Body of pancreas (tissue), 4 donors: ENCODE measurements at regions not wholly inside any gene's neighbourhood (a gene's known extent, or its start where the extent isn't known, plus 50 kb on each side); places are given as distances from the start of the nearest gene placed in this dataset.
"Not testable (repeated sequence)": the region's sequence is repeated elsewhere in the genome, so short reads cannot be mapped to it uniquely, and the experiment has no call there.

Source experiments
- ATAC-seq: fragments of 150-250 bp; one replicate; pipeline ENCODE4 v1.9.1; 2016
- DNase-seq, 4 donors: peaks; one replicate each; pipeline ENCODE4 v3.0.0-alpha.2; 2019
- H3K27ac ChIP-seq, 4 donors: fragments of 200-600 bp; sonication (generic); 1 replicate in 3 of 4; 2 replicates in 1 of 4; pipeline versions ENCODE4 v1.5.1 to v1.6.1; 2016 to 2019; ENCODE audit warnings: mild to moderate bottlenecking in 1 of 4, mixed read lengths in 1 of 4, moderate library complexity in 1 of 4
- H3K27me3 ChIP-seq, 2 donors: fragments of 200-600 bp; sonication (generic); one replicate each; pipeline ENCODE4 v1.6.0; 2016; ENCODE audit warnings: mild to moderate bottlenecking in 1 of 2
- H3K36me3 ChIP-seq, 2 donors: fragments of 200-600 bp; sonication (generic); replicated peaks in 1 of 2; 2 replicates each; pipeline ENCODE4 v1.5.1; 2016; ENCODE audit warnings: low read depth in 2 of 2; ENCODE audit not compliant: insufficient read depth in 1 of 2
- H3K4me1 ChIP-seq: fragments of 200-600 bp; sonication (generic); one replicate; pipeline ENCODE4 v1.6.0; 2016
- H3K4me3 ChIP-seq, 2 donors: fragments of 200-600 bp; sonication (generic); 1 replicate in 1 of 2; 2 replicates in 1 of 2; pipeline ENCODE4 v1.5.1; 2016 to 2019
- H3K9me3 ChIP-seq, 3 donors: fragments of 200-600 bp; sonication (generic); 1 replicate in 2 of 3; 2 replicates in 1 of 3; pipeline ENCODE4 v1.5.1; 2016
- POLR2A ChIP-seq, 3 donors: fragments of 450-650 bp; IDR thresholded peaks; one replicate each; pipeline ENCODE4 v1.6.1; 2016; ENCODE audit warnings: antibody characterized with exemption in 3 of 3, mild to moderate bottlenecking in 2 of 3
- WGBS, 2 donors: methylation state at CpG; one replicate each; pipeline ENCODE4 v1.1.5; 2017; 5-methylcytosine and 5-hydroxymethylcytosine counted together
- intact Hi-C: fragments of 100-400 bp; cut with DNase I; formaldehyde crosslinking; loops from one replicate; pipeline ENCODE4 v1.15.1; 2023
- TF ChIP-seq, protein P1 (sequence below), 7 experiments: fragments of 450-650 bp in 4 of 7; fragments of 200-600 bp in 3 of 7; sonication (generic) in 3 of 7; IDR thresholded peaks; one replicate each; pipeline ENCODE4 v1.5.1; 2016 to 2019; ENCODE audit warnings: antibody characterized with exemption in 7 of 7

DNA sequence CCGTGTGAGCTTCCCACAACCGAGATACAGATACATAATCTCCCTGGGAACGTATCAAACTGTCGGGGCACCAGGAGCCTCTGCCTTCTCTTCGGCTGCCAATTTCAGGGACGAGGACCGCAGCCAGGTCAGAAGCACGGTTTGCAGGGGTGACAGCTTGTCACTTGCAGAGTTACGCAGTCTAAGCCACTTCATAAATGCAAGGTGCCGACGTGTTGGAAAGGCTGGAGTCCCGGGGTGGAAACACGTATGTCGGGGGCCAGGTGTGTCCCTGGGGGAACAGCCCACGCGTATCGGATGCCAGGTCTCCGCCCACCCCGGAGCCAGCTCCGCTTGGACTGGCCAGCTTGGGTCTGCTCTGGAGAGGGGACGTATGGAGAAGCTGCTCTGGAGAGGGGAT is 76.3 kb upstream of the SHOX start:
- Histone ChIP-seq H3K9me3 (no peaks in the 10 kb centered on the region), H3K4me1 (no peaks in the 10 kb centered on the region), H3K4me3 (no peak overlapping the region), H3K27me3 (no peaks in the 10 kb centered on the region), H3K36me3 (no peaks in the 10 kb centered on the region), H3K27ac (no peak overlapping the region)
- ATAC-seq (no peak), DNase-seq (no peak)
- intact Hi-C loops, result no loop called here
- 72 to 77% methylated on average over 14 to 21 of the region's 21 CpGs for WGBS, 2 donors
- TF ChIP-seq POLR2A (IDR thresholded peaks at IDR 0.05), result no peak
- TF ChIP-seq, protein P1, sequence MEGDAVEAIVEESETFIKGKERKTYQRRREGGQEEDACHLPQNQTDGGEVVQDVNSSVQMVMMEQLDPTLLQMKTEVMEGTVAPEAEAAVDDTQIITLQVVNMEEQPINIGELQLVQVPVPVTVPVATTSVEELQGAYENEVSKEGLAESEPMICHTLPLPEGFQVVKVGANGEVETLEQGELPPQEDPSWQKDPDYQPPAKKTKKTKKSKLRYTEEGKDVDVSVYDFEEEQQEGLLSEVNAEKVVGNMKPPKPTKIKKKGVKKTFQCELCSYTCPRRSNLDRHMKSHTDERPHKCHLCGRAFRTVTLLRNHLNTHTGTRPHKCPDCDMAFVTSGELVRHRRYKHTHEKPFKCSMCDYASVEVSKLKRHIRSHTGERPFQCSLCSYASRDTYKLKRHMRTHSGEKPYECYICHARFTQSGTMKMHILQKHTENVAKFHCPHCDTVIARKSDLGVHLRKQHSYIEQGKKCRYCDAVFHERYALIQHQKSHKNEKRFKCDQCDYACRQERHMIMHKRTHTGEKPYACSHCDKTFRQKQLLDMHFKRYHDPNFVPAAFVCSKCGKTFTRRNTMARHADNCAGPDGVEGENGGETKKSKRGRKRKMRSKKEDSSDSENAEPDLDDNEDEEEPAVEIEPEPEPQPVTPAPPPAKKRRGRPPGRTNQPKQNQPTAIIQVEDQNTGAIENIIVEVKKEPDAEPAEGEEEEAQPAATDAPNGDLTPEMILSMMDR (IDR thresholded peaks at IDR 0.05), result no peak

GRCh38 chrX:555725-556666 is 74.6 kb upstream of the SHOX start:
- H3K27ac ChIP-seq, result no peak overlapping the region
- no peaks in the 10 kb centered on the region for H3K36me3 ChIP-seq
- no peaks in the 10 kb centered on the region for H3K4me1 ChIP-seq
- H3K27me3 ChIP-seq, result no peaks in the 10 kb centered on the region
- ATAC-seq, result no peak
- TF ChIP-seq POLR2A (IDR thresholded peaks at IDR 0.05), result no peak
- TF ChIP-seq, protein P1 (IDR thresholded peaks at IDR 0.05), result no peak
- 67 to 77% methylated on average over 33 of the region's 37 CpGs for WGBS, 2 donors
- no peak overlapping the region for H3K4me3 ChIP-seq
- no peaks in the 10 kb centered on the region for H3K9me3 ChIP-seq
- intact Hi-C loops, result no loop called here
- DNase-seq, result no peak

DNA sequence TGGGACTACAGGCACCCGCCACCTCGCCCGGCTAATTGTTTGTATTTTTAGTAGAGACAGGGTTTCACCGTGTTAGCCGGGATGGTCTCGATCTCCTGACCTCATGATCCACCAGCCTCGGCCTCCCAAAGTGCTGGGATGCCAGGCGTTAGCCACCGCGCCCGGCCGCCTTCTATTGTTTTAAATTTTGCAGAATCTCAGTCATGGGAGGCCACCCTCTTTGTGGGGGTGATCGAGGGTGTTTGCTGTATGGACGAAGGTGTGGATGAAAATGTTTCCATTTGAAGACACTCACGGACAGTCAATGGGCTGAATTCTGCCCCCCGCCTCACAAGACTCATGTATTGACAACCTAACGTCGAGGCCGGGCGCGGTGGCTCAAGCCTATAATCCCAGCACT is 73.0 kb upstream of the SHOX start:
- intact Hi-C loops, H3K4me1 ChIP-seq: not testable (repeated sequence)

DNA sequence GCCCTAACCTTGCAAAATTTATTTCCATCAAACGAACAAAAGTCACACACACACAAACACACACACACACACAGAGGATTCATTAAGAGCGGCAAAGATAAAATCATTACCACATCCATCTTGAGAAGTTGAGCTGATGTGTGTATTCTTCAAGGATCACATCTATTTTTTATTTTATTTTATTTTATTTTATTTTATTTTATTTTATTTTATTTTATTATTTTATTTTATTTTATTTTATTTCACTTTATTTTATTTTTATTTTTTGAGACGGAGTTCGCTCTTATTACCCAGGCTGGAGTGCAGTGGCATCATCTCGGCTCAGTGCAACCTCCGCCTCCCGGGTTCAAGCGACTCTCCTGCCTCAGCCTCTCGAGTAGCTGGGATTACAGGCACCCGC is 71.3 kb upstream of the SHOX start:
- H3K27me3 ChIP-seq, intact Hi-C loops, H3K4me1 ChIP-seq, DNase-seq, ATAC-seq, H3K4me3 ChIP-seq, H3K36me3 ChIP-seq, H3K9me3 ChIP-seq, H3K27ac ChIP-seq: not testable (repeated sequence)
- WGBS, 2 donors, result 86 to 87% methylated on average over 10 of the region's 10 CpGs

More for the DNA sequence above, 73.0 kb upstream of the SHOX start:
- H3K36me3 ChIP-seq, H3K27ac ChIP-seq, H3K4me3 ChIP-seq, H3K9me3 ChIP-seq, ATAC-seq, DNase-seq, H3K27me3 ChIP-seq: not testable (repeated sequence)
- WGBS, 2 donors, result 83 to 89% methylated on average over 20 to 21 of the region's 21 CpGs

DNA sequence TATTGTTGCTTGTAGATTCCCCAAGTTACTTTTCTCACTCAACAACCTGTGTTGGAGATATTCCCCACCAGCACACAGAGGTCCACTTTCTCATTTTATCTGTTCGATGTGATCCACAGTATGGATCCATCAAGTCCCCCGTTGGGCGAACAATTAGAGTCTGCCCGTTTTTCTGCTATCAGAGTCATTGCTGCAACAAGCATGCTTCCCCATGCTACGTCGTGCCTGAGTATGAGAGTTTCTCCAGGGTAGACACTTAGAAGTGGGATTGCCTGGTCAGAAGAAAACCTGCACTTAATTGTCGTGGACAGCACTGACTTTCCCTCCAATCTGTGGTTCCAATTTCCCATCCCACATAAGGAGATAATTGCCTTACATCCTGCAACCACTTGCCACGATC is 62.7 kb upstream of the SHOX start:
- Histone ChIP-seq H3K27me3 (no peaks in the 10 kb centered on the region), H3K9me3 (peaks cover 0 to 7% (median 0%) of the 10 kb centered on the region in 3 donors), H3K27ac (no peak overlapping the region), H3K4me1 (no peaks in the 10 kb centered on the region), H3K36me3 (no peaks in the 10 kb centered on the region), H3K4me3 (no peak overlapping the region)
- ATAC-seq, result no peak
- intact Hi-C loops, result no loop called here
- WGBS, 2 donors, result 65 to 72% methylated on average over 8 of the region's 8 CpGs
- no peak for DNase-seq
- TF ChIP-seq POLR2A (IDR thresholded peaks at IDR 0.05), result no peak
- TF ChIP-seq, protein P1 (IDR thresholded peaks at IDR 0.05), result no peak

DNA sequence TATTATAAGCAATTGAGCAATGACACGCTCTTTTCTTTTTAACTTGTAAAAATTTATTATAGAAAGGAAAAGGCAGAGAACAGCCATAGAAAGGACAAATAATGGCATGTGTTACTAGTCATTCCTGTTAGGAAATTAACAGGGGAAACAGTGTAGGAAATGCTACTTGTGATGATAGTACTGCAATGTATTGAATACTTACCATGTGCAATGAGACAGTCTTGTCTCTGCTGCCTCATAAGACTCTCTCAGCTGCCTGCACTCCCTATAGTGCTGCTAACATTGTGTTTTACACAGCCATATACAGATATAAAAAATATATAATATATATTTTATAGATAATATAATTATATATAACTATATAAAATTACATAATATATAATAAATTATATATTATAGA is 62.3 kb upstream of the SHOX start:
- no peaks in the 10 kb centered on the region for H3K4me1 ChIP-seq
- H3K27ac ChIP-seq, result no peak overlapping the region
- H3K4me3 ChIP-seq, result no peak overlapping the region
- TF ChIP-seq, protein P1 (IDR thresholded peaks at IDR 0.05), result no peak
- TF ChIP-seq POLR2A (IDR thresholded peaks at IDR 0.05), result no peak
- intact Hi-C loops, result no loop called here
- no peak for DNase-seq
- no peak for ATAC-seq
- 85 to 86% methylated on average over 1 of the region's 1 CpG for WGBS, 2 donors
- H3K9me3 ChIP-seq, result peaks cover 0 to 7% (median 0%) of the 10 kb centered on the region in 3 donors
- H3K36me3 ChIP-seq, result no peaks in the 10 kb centered on the region
- H3K27me3 ChIP-seq, result no peaks in the 10 kb centered on the region
